ENCODE measurements at regions not wholly inside any gene's neighbourhood (a gene's known extent, or its start where the extent isn't known, plus 50 kb on each side); places are given as distances from the start of the nearest gene placed in this dataset.

DNA sequence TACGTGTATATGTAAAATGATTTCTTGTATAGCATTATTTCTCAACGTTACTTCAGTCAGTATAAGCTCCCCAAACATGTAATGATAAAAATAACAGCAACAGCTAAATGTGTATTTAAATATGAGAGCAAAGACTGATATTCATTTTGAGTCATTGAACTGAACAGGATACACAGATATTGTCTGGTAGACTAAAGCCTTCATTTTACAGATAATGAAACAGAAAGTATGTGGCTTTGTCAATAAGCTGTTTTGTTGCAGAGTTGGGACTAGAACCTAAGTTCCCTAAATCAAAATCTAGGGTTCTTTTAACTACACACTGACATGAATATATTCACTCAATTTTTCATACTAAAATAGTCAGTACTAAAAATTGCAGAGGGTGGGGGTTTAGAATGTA, 80.4 kb upstream of the MARCHF11 start:
- TF ChIP-seq ZNF274 (IDR thresholded peaks at IDR 0.05; ENCODE audit: low read depth, low read length) = no peak
- TF ChIP-seq YY1 (IDR thresholded peaks at IDR 0.05; ENCODE audit: insufficient read depth, insufficient read length) = no peak

Data from NT2/D1 (cell line).